KMS-11 (cell line): ENCODE measurements at regions not wholly inside any gene's neighbourhood (a gene's known extent, or its start where the extent isn't known, plus 50 kb on each side); places are given as distances from the start of the nearest gene placed in this dataset.

Experiments used
- H2AFZ ChIP-seq: fragments of 200-600 bp; sonication (generic); 2 replicates; pipeline ENCODE4 v1.6.1; 2016; ENCODE audit warnings: antibody characterized with exemption, mixed run types, low read depth
- H3K27ac ChIP-seq: fragments of 200-600 bp; sonication (generic); 2 replicates; pipeline ENCODE4 v1.6.1; 2016; ENCODE audit warnings: mild to moderate bottlenecking, mixed run types
- H3K27me3 ChIP-seq: fragments of 200-600 bp; sonication (generic); 2 replicates; pipeline ENCODE4 v1.6.1; 2017; ENCODE audit warnings: mild to moderate bottlenecking, low read depth, mixed run types, moderate library complexity; ENCODE audit not compliant: insufficient read depth
- H3K36me3 ChIP-seq: fragments of 200-600 bp; sonication (generic); 2 replicates; pipeline ENCODE4 v1.6.1; 2017; ENCODE audit warnings: mild to moderate bottlenecking, mixed run types; ENCODE audit not compliant: insufficient read depth
- H3K4me1 ChIP-seq: fragments of 200-600 bp; sonication (generic); 2 replicates; pipeline ENCODE4 v1.6.1; 2016; ENCODE audit warnings: mild to moderate bottlenecking, low read depth, mixed run types; ENCODE audit not compliant: poor library complexity, severe bottlenecking
- H3K4me2 ChIP-seq: fragments of 200-600 bp; sonication (generic); 2 replicates; pipeline ENCODE4 v1.7.0; 2016; ENCODE audit warnings: mild to moderate bottlenecking, mixed run types
- H3K4me3 ChIP-seq: fragments of 200-600 bp; sonication (generic); IDR thresholded peaks from 2 replicates; pipeline ENCODE4 v1.6.1; 2017; ENCODE audit warnings: low read depth, low read length, mixed read lengths; ENCODE audit not compliant: insufficient read depth
- H3K79me2 ChIP-seq: fragments of 200-600 bp; sonication (generic); 2 replicates; pipeline ENCODE4 v1.6.1; 2016; ENCODE audit warnings: low read depth, mixed run types; ENCODE audit not compliant: insufficient read depth
- H3K9ac ChIP-seq: fragments of 200-600 bp; sonication (generic); 2 replicates; pipeline ENCODE4 v1.6.1; 2016; ENCODE audit warnings: mild to moderate bottlenecking, mixed run types
- H4K20me1 ChIP-seq: fragments of 200-600 bp; sonication (generic); 2 replicates; pipeline ENCODE4 v1.6.1; 2016; ENCODE audit warnings: mild to moderate bottlenecking, mixed run types; ENCODE audit not compliant: insufficient read depth
- TF ChIP-seq, protein P1 (sequence below): fragments of 200-600 bp; sonication (generic); conservative IDR thresholded peaks from 2 replicates; pipeline ENCODE4 v1.6.1; 2017; ENCODE audit warnings: low read depth, mild to moderate bottlenecking, antibody characterized with exemption, low read length, moderate library complexity, mixed read lengths

DNA sequence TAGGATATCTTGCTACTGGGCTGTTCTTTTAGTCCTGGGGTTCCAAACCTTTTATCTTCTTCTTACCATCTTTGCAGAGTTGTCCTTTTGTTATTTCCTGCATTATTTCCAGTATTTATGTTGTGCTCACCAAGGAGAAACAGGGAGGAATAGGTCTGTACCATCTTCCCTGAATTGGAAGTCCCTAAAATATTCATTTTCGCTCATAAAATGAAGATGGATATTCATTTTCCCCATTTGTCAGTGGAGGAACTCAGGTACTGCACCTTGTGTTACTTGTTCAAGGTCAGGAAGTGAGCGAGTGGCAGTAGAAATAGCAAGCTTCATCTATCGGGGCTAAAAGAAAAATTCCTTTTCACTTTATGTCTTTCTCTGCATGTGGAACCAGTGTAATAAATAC is 989.7 kb downstream of the CDH11 start:
- Histone ChIP-seq H3K27me3 (no peaks in the 10 kb centered on the region), H3K4me2 (no peak overlapping the region), H3K36me3 (no peaks in the 10 kb centered on the region), H3K4me1 (no peaks in the 10 kb centered on the region), H3K9ac (no peak overlapping the region), H3K27ac (no peak overlapping the region), H4K20me1 (no peaks in the 10 kb centered on the region), H3K4me3 (no peak overlapping the region), H3K79me2 (no peaks in the 10 kb centered on the region), H2AFZ (no peak overlapping the region)
- TF ChIP-seq, protein P1, sequence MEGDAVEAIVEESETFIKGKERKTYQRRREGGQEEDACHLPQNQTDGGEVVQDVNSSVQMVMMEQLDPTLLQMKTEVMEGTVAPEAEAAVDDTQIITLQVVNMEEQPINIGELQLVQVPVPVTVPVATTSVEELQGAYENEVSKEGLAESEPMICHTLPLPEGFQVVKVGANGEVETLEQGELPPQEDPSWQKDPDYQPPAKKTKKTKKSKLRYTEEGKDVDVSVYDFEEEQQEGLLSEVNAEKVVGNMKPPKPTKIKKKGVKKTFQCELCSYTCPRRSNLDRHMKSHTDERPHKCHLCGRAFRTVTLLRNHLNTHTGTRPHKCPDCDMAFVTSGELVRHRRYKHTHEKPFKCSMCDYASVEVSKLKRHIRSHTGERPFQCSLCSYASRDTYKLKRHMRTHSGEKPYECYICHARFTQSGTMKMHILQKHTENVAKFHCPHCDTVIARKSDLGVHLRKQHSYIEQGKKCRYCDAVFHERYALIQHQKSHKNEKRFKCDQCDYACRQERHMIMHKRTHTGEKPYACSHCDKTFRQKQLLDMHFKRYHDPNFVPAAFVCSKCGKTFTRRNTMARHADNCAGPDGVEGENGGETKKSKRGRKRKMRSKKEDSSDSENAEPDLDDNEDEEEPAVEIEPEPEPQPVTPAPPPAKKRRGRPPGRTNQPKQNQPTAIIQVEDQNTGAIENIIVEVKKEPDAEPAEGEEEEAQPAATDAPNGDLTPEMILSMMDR = no peak

DNA sequence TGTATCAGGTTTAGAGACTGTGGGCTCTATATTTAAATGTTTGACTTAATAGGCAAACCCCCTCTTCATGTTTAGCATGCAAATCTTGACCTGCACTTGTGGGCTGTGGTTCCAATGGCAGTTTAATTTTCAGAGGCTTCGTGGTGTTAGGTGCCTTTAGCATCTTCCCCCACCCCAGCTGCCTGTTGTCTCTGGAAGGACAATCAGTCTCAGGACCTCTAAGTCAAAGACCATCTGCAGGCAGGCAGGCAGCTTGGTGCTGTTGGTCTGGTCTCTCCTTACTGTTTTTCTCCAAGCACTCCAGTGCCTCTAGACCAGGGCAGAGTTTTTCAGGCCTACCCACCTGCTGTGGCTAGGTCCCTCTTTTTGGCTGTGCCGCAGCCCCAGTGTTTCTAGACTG is 990.4 kb downstream of the CDH11 start:
- Histone ChIP-seq H3K27me3 (no peaks in the 10 kb centered on the region), H3K4me1 (no peaks in the 10 kb centered on the region), H3K9ac (no peak overlapping the region), H3K4me3 (no peak overlapping the region), H4K20me1 (no peaks in the 10 kb centered on the region), H3K36me3 (no peaks in the 10 kb centered on the region), H2AFZ (no peak overlapping the region), H3K79me2 (no peaks in the 10 kb centered on the region), H3K27ac (no peak overlapping the region), H3K4me2 (no peak overlapping the region)
- TF ChIP-seq, protein P1 = no peak

DNA sequence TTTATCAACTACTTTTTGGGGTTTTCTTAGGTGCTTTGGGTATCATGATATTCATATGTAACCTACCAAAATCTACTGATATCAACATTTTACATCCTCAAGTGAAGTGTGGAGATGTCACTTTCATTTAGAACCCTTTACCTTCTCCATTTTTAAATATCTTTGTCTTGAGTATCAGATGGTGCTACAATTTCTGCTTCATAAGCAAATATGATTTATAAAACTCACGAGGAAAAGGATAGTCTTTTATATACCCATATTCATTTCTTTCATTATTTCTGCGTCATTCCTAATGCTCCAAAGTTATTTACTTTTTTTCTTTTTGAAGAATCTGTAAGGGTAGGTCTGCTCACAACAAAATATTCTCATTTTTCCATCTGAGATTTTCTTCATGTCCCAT is 991.7 kb downstream of the CDH11 start:
- no peaks in the 10 kb centered on the region for H3K36me3 ChIP-seq
- TF ChIP-seq, protein P1 = no peak
- H2AFZ ChIP-seq = no peak overlapping the region
- no peaks in the 10 kb centered on the region for H3K4me1 ChIP-seq
- no peaks in the 10 kb centered on the region for H3K27me3 ChIP-seq
- H3K4me3 ChIP-seq = no peak overlapping the region
- H3K4me2 ChIP-seq = no peak overlapping the region
- no peak overlapping the region for H3K9ac ChIP-seq
- no peak overlapping the region for H3K27ac ChIP-seq
- H4K20me1 ChIP-seq = no peaks in the 10 kb centered on the region
- H3K79me2 ChIP-seq = no peaks in the 10 kb centered on the region

DNA sequence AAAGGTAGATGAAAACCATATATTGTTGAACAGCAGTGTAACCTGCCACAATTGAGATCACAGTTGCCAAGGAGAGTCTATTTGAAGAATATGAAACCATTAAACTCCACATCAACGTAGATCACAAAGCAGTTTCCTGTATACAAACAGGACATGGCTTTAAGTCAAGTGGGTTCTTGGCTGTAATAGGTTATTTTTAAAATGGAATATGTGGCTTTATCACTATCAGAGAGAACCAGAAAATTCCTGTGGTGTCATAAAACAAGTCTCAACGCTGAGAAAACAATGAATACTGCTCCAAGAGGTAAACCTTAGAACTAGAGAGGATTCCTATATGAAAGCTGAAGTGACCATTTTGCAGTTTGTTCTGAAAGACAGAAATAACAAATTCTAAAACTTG is 999.7 kb downstream of the CDH11 start:
- TF ChIP-seq, protein P1 = no peak
- Histone ChIP-seq H2AFZ (no peak overlapping the region), H3K4me1 (no peaks in the 10 kb centered on the region), H3K79me2 (no peaks in the 10 kb centered on the region), H3K4me2 (no peak overlapping the region), H3K27me3 (no peaks in the 10 kb centered on the region), H3K9ac (no peak overlapping the region), H4K20me1 (no peaks in the 10 kb centered on the region), H3K27ac (no peak overlapping the region), H3K36me3 (no peaks in the 10 kb centered on the region), H3K4me3 (no peak overlapping the region)

DNA sequence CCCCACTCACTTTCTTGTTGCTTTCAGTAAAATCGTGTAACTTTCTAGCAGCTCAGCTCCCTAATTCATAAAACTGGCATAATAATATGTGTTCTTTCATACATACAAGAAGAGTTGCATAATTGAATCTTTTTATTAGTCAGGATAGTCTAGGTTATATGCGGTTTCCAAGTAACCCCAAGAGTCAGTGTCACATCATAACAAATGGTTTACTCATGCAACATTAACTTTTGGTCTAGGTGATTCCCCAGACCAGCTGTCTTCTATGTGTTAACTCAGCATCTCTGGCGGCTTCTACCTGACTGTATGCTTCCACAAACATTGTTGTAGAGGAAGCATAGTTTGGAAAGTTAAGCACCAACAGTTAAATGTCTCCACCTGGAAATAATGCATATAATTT is 1000.4 kb downstream of the CDH11 start:
- Histone ChIP-seq H3K4me3 (no peak overlapping the region), H3K9ac (no peak overlapping the region), H4K20me1 (no peaks in the 10 kb centered on the region), H3K4me1 (no peaks in the 10 kb centered on the region), H3K36me3 (no peaks in the 10 kb centered on the region), H3K4me2 (no peak overlapping the region), H2AFZ (no peak overlapping the region), H3K27me3 (no peaks in the 10 kb centered on the region), H3K27ac (no peak overlapping the region), H3K79me2 (no peaks in the 10 kb centered on the region)
- TF ChIP-seq, protein P1 = no peak
